ENCODE measurements at regions not wholly inside any gene's neighbourhood (a gene's known extent, or its start where the extent isn't known, plus 50 kb on each side); places are given as distances from the start of the nearest gene placed in this dataset.

DNA sequence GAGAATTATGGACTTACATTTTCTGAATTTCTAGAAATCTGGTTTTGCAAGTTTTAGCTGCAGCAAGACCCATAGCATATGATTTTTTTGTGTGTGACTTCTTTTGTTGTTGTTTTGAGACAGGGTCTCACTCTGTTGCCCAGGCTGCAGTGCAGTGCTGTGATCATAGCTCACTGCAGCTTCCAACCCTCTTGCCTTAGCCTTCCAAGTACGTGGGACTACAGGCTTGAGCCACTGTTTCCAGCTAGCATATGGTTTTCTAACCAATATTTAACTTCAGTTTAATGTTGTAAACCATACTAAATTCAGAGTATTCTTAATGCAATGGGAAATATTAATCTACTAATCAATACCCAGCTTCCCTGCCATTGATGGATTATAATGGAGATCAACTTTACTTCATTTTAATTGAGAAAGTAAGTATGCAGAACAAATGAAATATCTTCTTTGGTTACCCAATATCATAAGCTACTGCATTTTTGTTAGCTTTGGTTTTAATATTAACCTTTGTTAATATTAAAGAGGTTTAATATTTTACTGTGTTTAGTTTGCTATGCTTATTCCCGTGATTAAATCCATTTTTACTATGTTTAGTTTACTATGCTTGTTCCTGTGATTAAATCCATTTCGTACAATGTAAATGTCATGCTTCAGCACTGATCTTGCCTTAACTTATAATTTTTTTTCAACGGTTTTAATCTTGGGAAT is 273.4 kb upstream of the TMEFF2 start:
- H3K36me3 Mint-ChIP-seq (ENCODE audit: unreplicated experiment), result no peaks in the 10 kb centered on the region
- DNase-seq (ENCODE audit: extremely low spot score, unreplicated experiment), result no peak
- no peaks in the 10 kb centered on the region for H3K9me3 Mint-ChIP-seq (ENCODE audit: unreplicated experiment)
- no peak overlapping the region for H3K27ac Mint-ChIP-seq (ENCODE audit: unreplicated experiment)
- TF ChIP-seq CTCF (IDR thresholded peaks at IDR 0.05), result no peak
- peaks cover 31% of the 10 kb centered on the region for H3K27me3 Mint-ChIP-seq (ENCODE audit: unreplicated experiment)
- no peaks in the 10 kb centered on the region for H3K4me1 Mint-ChIP-seq (ENCODE audit: unreplicated experiment)
- H3K4me3 Mint-ChIP-seq (ENCODE audit: unreplicated experiment), result no peak overlapping the region

DNA sequence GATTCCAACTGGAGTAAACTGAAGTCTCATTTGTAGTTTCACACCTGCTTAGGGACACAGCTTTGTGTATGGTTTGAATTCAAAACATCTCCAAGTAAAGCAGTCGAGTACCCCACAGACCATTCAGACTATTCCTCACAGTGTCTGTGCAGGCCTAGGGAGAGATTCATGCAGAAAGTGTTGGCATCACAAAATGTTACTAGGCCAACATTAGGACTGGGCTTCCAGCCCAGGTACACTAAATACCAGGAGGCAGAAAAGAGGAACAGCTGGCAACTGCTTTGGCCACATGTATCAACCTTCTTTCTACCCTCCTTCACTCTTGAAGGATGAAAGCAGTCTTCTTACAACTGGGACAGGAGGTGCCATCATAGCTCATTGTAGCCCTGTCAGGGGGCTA is 270.4 kb upstream of the TMEFF2 start:
- no peak for DNase-seq (ENCODE audit: extremely low spot score, unreplicated experiment)
- Mint-ChIP-seq H3K36me3 (ENCODE audit: unreplicated experiment) (no peaks in the 10 kb centered on the region), H3K4me3 (ENCODE audit: unreplicated experiment) (no peak overlapping the region), H3K4me1 (ENCODE audit: unreplicated experiment) (no peaks in the 10 kb centered on the region), H3K9me3 (ENCODE audit: unreplicated experiment) (no peaks in the 10 kb centered on the region), H3K27ac (ENCODE audit: unreplicated experiment) (no peak overlapping the region), H3K27me3 (ENCODE audit: unreplicated experiment) (peaks cover 22% of the 10 kb centered on the region)
- no peak for TF ChIP-seq CTCF (IDR thresholded peaks at IDR 0.05)

GRCh38 chr2:192459422-192459821 is 264.7 kb upstream of the TMEFF2 start:
- no peak overlapping the region for H3K27ac Mint-ChIP-seq (ENCODE audit: unreplicated experiment)
- no peaks in the 10 kb centered on the region for H3K4me1 Mint-ChIP-seq (ENCODE audit: unreplicated experiment)
- H3K9me3 Mint-ChIP-seq (ENCODE audit: unreplicated experiment), result no peaks in the 10 kb centered on the region
- H3K27me3 Mint-ChIP-seq (ENCODE audit: unreplicated experiment), result peaks cover 2% of the 10 kb centered on the region
- TF ChIP-seq CTCF (IDR thresholded peaks at IDR 0.05), result no peak
- no peak overlapping the region for H3K4me3 Mint-ChIP-seq (ENCODE audit: unreplicated experiment)
- H3K36me3 Mint-ChIP-seq (ENCODE audit: unreplicated experiment), result no peaks in the 10 kb centered on the region
- DNase-seq (ENCODE audit: extremely low spot score, unreplicated experiment), result no peak

- Mint-ChIP-seq H3K4me1 (ENCODE audit: unreplicated experiment) (peaks cover 12% of the 10 kb centered on the region), H3K27me3 (ENCODE audit: unreplicated experiment) (no peaks in the 10 kb centered on the region), H3K27ac (ENCODE audit: unreplicated experiment) (no peak overlapping the region), H3K4me3 (ENCODE audit: unreplicated experiment) (no peak overlapping the region), H3K36me3 (ENCODE audit: unreplicated experiment) (no peaks in the 10 kb centered on the region), H3K9me3 (ENCODE audit: unreplicated experiment) (peaks cover 1% of the 10 kb centered on the region)
- no peak for TF ChIP-seq CTCF (IDR thresholded peaks at IDR 0.05)
- DNase-seq (ENCODE audit: extremely low spot score, unreplicated experiment), result no peak
These were observed 254.1 kb upstream of the TMEFF2 start for GRCh38 chr2:192448881-192449280.

DNA sequence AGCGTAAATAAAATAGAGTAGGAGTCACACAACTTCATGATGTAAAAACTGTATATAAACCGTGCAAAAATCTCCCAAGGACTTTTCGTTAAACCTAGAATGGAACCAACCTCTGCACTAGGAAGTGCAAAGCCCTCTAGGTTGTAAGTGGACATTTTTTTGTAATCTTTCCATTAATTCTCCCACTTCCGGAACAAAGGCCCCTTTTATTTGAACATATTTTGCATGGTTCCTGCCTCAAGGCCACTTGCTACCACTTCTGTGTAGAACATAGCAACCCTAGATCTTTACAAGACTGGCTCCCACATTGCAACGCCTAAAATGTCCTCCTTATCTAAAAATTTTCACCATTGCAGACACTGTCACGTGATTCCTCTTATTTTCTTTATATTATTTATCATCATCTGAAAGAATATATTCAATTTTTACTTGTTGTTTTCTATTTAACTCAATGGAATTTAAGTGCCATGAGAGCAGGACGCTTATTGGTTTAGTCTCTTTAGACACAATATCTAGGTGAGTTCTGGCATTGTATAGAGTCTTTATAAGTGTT is 249.6 kb upstream of the TMEFF2 start:
- Mint-ChIP-seq H3K27me3 (ENCODE audit: unreplicated experiment) (no peaks in the 10 kb centered on the region), H3K4me3 (ENCODE audit: unreplicated experiment) (no peak overlapping the region), H3K36me3 (ENCODE audit: unreplicated experiment) (no peaks in the 10 kb centered on the region), H3K9me3 (ENCODE audit: unreplicated experiment) (peaks cover 4% of the 10 kb centered on the region), H3K4me1 (ENCODE audit: unreplicated experiment) (peaks cover 31% of the 10 kb centered on the region), H3K27ac (ENCODE audit: unreplicated experiment) (no peak overlapping the region)
- no peak for DNase-seq (ENCODE audit: extremely low spot score, unreplicated experiment)
- no peak for TF ChIP-seq CTCF (IDR thresholded peaks at IDR 0.05)

Measured in osteocyte (in vitro differentiated cells).